ENCODE measurements at regions not wholly inside any gene's neighbourhood (a gene's known extent, or its start where the extent isn't known, plus 50 kb on each side); places are given as distances from the start of the nearest gene placed in this dataset.
"Not testable (repeated sequence)": the region's sequence is repeated elsewhere in the genome, so short reads cannot be mapped to it uniquely, and the experiment has no call there.

- not testable (repeated sequence) for TF ChIP-seq POLR2AphosphoS5, CTCF, POLR2A (IDR thresholded peaks at IDR 0.05)
Measured at GRCh38 chr21:5123655-5124054, 5397.7 kb upstream of the TPTE start.
